HG02623 (cell line): ENCODE measurements at regions not wholly inside any gene's neighbourhood (a gene's known extent, or its start where the extent isn't known, plus 50 kb on each side); places are given as distances from the start of the nearest gene placed in this dataset.

Experiments
- ATAC-seq: cut with Tn5 transposase; IDR thresholded peaks from one replicate; pipeline ENCODE4 v1.9.1; 2021; ENCODE audit warnings: moderate library complexity; ENCODE audit not compliant: unreplicated experiment

DNA sequence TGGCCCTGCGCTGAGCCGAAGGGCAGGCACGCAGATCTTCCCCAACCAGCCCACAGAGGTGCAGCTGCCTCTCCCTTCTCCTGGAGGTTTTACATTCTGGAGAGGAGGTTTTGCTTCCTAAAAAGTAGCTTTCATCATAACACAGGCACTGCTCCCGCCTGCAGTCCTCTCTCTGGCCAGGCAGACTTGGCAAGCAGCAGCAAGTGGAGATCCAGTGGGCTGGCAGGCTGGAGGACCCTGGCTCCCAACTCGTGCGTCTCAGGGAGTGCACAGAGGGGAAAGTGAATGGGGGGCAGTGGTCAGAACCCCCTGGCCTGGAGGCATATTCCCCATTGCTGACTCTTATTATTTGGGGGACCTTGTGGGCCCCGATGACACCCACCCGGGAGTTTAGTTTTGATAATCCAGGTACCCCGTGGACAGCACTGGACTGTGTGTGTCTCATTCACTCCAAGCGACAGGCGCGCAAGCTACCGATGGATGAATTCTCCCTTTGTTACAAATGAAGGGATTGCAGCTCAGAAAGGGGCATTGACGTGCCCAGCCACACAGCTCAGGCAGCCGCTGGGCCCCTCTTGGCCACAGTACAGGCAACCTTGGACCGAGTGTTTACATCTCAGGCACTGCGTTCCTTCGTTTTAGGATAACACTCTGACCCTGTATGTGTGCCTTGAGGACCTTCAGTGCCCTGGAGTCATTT, 1223.9 kb downstream of the BRD1 start:
- no peak for ATAC-seq

DNA sequence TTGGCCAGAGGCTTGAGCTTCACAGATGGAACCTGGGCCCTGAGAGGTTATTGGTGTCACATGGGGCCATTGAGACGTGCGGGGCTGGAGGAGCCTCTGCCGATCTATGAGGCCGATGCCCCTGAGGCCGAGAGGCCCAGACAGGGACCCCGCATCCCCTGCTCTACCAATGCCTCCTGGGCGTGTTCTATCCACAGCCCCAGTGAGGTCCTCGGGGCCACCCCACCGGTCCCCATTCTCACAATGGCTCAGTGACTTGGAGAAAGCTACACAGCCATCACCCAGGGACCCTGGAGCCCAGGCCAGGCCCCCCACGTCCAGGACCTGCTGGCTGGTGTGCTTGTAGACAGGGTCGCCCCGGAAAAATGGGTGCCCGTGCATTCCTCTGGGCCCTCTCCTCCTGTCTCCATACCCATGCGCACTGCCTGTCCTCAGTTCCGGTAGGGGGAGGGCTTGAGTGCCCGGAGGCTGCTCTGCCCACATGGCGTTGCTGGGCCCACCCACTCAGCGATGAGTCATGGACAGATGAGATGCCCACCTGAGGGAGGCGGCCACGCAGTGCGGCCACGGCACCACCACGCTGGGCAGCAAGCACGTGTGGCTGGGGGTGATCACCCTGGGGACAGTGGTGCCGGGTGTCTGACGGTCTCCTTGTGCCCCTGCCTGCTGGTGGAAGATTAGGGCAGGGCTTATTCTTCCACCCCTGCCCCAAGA, 1224.7 kb downstream of the BRD1 start:
- ATAC-seq: no peak

- no peak for ATAC-seq
Observed at GRCh38 chr22:48600681-48601080, 1227.0 kb downstream of the BRD1 start.

DNA sequence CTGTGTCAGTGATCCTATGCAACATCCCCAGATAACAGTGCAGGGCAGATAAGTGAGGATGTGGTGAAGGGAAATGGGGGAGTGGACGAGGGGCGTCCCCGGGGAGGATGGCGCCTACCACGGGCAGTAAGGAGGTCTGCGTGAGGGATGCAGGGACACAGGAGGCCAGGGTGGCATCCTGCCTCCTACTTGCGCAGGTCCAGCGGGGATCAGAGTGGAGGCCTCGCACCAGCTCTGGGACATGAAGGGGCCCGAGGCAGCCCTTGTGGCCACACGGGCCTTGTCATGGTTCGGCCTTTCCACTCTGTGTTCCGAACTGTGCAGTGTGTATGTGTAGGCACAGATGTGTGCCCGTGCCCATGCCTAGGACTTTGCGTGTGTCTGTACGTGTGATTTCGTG, 1227.5 kb downstream of the BRD1 start:
- no peak for ATAC-seq

DNA sequence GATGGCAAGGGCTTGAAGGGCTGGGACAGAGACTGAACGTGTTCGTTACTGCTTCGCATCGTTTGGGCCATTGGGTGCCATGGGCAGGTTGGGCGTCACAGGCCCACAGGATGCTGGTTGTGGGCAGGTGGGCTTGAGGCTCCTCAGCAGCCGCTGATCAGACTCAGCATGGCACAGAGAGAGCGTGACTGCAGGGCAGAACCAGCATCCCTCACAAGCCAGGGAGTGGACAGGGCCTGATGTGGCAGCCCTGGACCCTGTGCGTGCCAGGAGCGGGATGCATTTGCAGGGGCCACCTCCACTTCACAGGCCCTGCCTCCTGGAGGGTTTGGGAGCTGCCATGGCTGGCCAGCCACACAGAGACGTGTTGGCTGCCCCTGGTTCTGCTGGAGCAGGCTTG, 1228.3 kb downstream of the BRD1 start:
- no peak for ATAC-seq

DNA sequence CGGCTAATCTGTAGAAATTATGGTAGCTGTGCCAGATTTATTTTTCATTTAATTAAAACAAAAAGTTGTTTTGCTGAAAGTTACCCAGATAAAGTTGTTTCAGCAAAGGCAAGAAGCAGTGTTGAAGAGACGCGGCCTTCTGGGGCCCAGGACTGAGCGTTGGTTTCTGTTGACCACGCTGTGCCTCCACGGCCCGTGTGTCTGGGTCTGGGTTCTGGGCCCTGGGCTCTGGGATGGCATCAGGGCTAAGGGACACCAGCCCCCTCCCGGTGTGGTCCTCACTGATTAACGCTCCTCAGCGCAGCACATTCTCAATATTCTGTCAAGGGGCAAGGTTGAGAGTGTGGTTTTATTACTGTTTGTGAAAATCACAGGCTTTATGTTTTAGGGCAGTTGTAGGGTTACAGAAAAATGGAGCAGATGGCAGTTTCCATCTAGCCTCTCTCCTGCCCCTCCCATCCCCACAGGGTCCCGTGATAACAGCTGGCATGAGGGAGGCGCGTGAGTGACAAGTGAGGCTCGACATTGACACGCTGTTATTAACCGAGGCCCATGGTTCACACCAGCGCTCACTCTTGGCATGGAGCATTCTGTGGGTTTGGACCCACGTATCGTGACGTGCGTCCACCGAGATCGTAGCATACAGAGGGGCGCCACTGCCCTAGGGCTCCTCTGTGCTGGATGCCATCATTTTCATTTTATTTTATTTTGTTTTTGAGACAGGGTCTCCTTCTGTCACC, 1231.4 kb downstream of the BRD1 start:
- no peak for ATAC-seq

DNA sequence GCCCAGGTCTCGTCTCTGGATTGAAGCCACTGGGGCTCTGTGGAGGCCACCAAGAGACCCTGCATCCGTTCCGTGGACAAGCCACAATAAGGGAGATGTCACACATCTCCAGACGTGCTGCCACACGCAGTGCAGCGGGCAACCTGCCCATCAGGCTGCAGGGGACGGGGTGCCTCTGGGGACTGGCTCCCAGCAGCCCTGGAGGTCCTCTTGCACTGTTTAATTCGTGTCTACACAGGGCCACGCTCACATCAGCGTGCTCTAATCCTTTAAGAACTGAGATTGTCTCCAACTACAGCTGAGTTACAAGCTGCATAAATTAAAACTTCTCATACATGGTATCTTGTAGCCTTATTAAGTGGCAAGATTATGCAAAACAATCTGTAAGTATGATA, 1232.2 kb downstream of the BRD1 start:
- ATAC-seq: no peak

- ATAC-seq: no peak
Observed at GRCh38 chr22:48594757-48595510, 1232.7 kb downstream of the BRD1 start.

DNA sequence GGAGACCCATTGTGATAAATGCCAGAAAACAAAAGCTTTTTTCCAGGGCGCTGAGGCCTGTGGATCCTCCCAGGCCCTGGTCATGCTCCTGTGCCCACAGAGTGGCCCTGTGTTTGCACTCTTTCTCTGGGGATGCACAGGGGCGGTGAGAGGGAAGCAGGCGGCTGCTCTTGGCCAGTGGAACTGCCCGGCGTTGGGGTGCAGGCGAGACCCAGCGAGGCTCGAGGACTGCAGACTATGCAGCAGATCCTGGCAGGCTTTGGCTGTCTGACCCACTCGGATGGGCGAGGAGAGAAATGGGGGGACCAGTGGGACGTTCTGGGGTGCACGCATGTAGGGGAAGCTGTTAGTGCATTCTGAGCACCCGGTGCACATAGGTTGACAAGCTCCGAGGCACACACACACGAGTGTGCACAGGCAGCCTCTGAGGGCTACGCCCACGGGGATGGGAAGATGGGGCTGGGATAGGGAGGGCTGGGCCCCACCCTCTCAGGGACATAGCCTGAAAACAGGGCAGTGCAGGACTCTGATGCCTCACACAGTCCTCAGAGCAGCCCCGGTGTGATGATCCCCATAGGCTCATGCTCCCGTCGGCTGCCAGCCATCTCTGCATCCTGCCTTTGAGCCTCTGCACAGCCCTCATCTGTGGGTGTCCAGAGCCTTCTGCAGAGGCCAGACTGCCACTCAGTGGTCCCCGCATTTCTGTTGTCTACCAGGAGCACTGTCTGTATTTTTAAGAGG, 1233.5 kb downstream of the BRD1 start:
- no peak for ATAC-seq

- ATAC-seq: no peak
Observed at GRCh38 chr22:48593551-48593950, 1234.1 kb downstream of the BRD1 start.

GRCh38 chr22:48592931-48593330, 1234.7 kb downstream of the BRD1 start:
- no peak for ATAC-seq

DNA sequence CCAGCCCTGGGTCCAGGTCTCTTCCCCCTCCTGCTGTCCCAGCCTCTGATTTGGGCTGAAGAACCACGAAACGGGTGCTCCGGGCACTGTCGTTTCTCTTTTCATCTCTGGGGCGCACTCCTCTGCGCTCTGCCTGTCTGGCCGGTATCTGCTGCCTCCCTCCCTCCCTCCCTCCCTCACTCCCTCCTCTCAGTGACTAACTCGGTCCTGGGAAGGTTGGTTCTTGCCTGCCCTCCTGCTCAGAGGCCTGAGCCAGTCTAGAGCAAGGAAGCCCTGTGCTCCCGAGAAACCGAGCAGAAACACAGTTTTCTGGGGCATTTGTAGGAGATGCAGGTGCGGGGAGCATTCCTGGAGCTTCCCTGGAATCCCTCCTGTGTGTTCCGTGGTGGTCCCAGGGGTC, 1235.2 kb downstream of the BRD1 start:
- no peak for ATAC-seq

GRCh38 chr22:48592066-48592345, 1235.7 kb downstream of the BRD1 start:
- ATAC-seq: no peak

DNA sequence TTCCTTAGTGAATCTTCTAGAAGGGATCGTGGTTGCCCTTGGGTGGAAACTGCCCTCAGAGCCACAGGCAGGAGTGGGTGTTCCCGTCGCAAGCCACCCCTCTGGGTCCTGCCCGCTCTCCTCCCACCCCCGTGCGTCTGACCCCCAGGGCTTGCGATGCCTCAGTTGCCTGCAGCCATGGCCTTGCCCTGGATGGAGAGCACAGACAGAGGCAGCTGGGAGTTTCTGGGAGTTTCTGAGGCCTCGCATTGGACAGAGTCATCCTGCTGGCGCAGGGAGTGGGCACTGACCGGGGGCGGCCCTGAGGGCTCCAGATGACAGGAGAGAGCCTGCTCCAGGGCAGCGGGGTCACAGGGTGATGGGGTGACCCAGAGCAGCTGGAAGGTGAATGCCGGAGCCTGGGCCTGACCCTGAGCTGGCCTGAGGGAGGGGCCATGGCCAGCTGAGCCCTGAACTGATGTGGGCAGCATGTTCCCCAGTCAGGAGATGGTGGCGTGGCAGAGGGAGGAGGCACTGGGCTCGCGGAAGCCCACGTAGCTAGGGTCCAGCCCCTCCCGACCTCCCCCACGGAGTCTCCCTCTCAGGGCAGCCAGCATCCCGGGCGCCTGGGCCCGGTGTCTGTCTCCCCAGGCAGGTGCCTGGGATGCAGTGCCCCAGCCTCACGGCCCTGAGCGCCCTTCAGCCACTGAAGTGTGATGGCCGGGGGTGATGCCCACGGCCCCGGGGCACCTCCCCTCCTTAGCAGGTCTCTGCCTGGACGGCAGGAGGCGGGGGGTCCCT, 1236.2 kb downstream of the BRD1 start:
- no peak for ATAC-seq

DNA sequence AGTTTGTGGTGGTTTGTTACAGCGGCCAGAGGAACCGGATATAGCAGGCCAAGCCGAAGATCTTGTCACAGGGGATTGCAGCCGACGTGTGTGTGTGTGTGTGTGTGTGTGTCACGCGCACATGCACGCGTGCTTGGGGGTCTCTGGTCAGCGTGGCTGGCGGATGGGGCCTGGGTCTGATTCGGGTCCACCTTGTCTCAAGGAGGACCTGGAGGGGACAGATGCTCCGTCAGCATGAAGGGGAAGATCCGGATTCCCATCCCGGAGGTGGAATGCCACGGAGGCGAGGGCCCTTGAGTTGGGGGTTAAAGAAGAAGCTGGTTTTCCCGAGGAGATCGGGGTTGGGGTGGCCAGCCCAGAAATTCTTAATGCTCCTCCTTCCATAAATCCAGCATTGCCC, 1237.8 kb downstream of the BRD1 start:
- ATAC-seq: no peak

DNA sequence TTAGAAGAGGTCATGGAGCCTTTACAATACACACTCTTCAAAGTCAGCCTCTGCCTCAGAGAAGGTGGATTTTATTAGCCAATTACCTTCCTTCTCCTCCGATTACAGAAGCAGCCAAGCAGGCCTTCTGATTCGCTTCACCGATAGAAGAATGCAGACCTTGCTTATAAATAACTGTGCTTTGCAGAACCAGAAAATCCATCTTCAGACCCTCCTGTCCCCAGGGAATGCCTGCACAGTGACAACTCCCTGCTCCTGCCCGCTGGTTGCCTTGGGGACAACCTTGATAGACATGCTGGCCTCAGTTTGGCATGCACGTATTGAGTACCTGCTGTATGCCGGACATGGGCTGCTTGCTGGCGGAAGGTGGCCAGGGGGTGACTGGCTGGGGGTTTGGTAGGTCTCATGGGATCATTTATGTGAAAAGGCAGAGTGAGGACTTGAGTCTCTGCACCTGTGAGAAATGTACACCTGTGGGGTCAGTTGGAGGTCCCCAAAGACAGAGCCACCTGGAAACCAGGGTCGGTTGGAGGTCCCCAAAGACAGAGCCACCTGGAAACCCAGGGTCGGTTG, 1238.7 kb downstream of the BRD1 start:
- no peak for ATAC-seq

- no peak for ATAC-seq
Observed at GRCh38 chr22:48588151-48588877, 1239.4 kb downstream of the BRD1 start.

DNA sequence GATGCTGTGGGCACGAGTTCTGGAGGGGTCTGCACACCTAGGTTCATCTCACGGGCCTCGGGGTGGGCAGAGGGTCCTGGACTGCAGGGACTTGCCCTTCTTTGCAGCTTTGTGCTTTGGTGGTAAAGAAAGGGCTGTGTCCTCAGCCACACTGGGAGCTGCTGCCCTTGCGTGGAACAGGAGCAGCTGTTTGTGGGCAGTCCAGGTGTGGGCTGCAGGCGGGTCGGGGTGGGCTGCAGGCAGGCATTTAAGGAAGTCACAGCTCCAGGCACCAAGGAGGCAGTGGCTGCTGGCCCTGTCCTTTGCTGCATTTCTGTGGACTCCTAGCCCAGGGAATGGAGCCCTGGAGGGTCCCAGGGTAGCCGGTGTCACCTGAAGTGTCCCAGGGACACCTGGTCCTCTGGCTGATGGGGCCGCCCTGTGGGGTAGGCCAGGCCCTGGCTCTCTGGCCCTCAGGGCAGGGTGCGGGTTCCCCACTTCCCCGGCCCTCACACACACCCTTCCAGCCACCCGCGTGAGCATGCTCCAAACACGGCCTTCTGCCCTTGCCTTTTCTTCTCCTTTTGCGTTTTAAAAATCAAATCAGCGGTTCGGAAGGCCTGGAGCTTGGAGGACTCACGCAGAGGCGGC, 1240.3 kb downstream of the BRD1 start:
- no peak for ATAC-seq

GRCh38 chr22:48586799-48587185, 1240.9 kb downstream of the BRD1 start:
- no peak for ATAC-seq
